GM12891 (cell line): ENCODE measurements at regions not wholly inside any gene's neighbourhood (a gene's known extent, or its start where the extent isn't known, plus 50 kb on each side); places are given as distances from the start of the nearest gene placed in this dataset.

Experiments used
- PAX5 ChIP-seq: IDR thresholded peaks from 2 replicates; pipeline ENCODE4 v1.6.1; 2011; ENCODE audit warnings: low read length, moderate library complexity, mild to moderate bottlenecking; ENCODE audit not compliant: insufficient read depth, severe bottlenecking
- POLR2A ChIP-seq: IDR thresholded peaks from 2 replicates; pipeline ENCODE4 v1.6.1; 2011; ENCODE audit warnings: low read depth, low read length, control low read depth
- POLR2AphosphoS5 ChIP-seq: IDR thresholded peaks from 2 replicates; pipeline ENCODE4 v1.6.1; 2011; ENCODE audit warnings: low read depth, low read length, control low read depth
- POU2F2 ChIP-seq: IDR thresholded peaks from 2 replicates; pipeline ENCODE4 v1.6.1; 2011; ENCODE audit warnings: low read depth, mild to moderate bottlenecking, control low read depth, low read length, moderate library complexity
- TAF1 ChIP-seq: IDR thresholded peaks from 2 replicates; pipeline ENCODE4 v1.6.1; 2011; ENCODE audit warnings: low read depth, low read length, control low read depth

DNA sequence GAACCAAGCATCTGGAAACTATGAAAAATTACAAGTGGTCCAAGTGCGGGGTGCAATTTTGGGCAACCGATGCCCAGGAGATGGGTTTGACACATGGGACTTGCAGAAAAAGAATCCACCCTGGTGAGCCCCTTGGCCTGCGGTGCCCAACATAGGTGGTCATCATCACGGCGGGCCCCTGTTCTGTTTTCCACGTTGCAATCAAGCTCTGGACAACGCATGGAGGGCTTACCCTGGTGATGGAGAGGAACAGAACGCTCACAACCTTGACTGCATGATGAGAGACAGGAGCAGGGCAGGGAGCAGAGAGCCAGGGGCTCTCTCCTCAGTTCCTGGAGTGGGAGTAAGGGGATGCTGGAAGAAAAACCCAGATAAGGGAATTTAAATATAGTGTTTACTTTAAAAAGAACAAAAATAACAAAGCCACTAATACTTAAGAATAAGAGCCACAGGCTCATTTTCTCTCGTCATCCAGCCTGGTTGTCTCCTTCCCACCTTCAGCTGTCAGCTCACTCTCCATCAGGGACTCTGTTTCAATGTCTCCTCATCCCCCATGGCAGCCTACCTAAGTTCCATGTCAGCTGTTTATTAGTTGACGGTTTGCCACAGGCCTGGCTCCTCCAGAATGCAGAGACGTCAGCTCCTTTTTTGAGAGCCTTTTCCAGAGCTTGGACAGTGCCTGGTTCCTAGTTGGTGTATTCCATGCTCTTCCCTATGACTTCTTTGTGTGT, 172.1 kb downstream of the GADD45G start:
- TF ChIP-seq TAF1 = no peak
- TF ChIP-seq POLR2A = no peak
- TF ChIP-seq POU2F2 = no peak
- TF ChIP-seq POLR2AphosphoS5 = no peak
- TF ChIP-seq PAX5 = no peak
